Astrocyte (in vitro differentiated cells and primary cell): ENCODE measurements at regions not wholly inside any gene's neighbourhood (a gene's known extent, or its start where the extent isn't known, plus 50 kb on each side); places are given as distances from the start of the nearest gene placed in this dataset.

Source experiments
- EZH2 ChIP-seq: IDR thresholded peaks from 2 replicates; pipeline ENCODE4 v1.6.1; 2012; ENCODE audit warnings: mild to moderate bottlenecking, low read length, inconsistent platforms; ENCODE audit not compliant: insufficient read depth
- TF ChIP-seq, protein P1 (sequence below): IDR thresholded peaks from 2 replicates; pipeline ENCODE4 v1.5.1; 2011; ENCODE audit warnings: low read depth, mild to moderate bottlenecking, inconsistent platforms, low read length, moderate library complexity; ENCODE audit not compliant: insufficient read depth

GRCh38 chr5:18987101-18987500 lies 1000.9 kb downstream of the CDH18 start:
- TF ChIP-seq, protein P1, sequence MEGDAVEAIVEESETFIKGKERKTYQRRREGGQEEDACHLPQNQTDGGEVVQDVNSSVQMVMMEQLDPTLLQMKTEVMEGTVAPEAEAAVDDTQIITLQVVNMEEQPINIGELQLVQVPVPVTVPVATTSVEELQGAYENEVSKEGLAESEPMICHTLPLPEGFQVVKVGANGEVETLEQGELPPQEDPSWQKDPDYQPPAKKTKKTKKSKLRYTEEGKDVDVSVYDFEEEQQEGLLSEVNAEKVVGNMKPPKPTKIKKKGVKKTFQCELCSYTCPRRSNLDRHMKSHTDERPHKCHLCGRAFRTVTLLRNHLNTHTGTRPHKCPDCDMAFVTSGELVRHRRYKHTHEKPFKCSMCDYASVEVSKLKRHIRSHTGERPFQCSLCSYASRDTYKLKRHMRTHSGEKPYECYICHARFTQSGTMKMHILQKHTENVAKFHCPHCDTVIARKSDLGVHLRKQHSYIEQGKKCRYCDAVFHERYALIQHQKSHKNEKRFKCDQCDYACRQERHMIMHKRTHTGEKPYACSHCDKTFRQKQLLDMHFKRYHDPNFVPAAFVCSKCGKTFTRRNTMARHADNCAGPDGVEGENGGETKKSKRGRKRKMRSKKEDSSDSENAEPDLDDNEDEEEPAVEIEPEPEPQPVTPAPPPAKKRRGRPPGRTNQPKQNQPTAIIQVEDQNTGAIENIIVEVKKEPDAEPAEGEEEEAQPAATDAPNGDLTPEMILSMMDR, result no peak
- TF ChIP-seq EZH2, result no peak
